Activated T-cell treated with anti-CD3 and anti-CD28 coated beads, Interleukin-2, amount 50 U/mL, for 24 hours (primary cell): ENCODE measurements at regions not wholly inside any gene's neighbourhood (a gene's known extent, or its start where the extent isn't known, plus 50 kb on each side); places are given as distances from the start of the nearest gene placed in this dataset.
"Not testable (repeated sequence)": the region's sequence is repeated elsewhere in the genome, so short reads cannot be mapped to it uniquely, and the experiment has no call there.

ENCODE experiments used
- DNase-seq: peaks from one replicate; pipeline ENCODE4 v3.0.0-alpha.2; 2020
- H3K27ac Mint-ChIP-seq: 2 replicates; pipeline ENCODE4 v1.8.0; 2020; ENCODE audit warnings: mild to moderate bottlenecking, mixed read lengths
- H3K27me3 Mint-ChIP-seq: 2 replicates; pipeline ENCODE4 v1.8.0; 2020; ENCODE audit warnings: mixed read lengths
- H3K36me3 Mint-ChIP-seq: 2 replicates; pipeline ENCODE4 v1.8.0; 2020; ENCODE audit warnings: low read depth, mixed read lengths
- H3K4me1 Mint-ChIP-seq: 2 replicates; pipeline ENCODE4 v1.8.0; 2020; ENCODE audit warnings: low read depth, mixed read lengths
- H3K4me3 Mint-ChIP-seq: 2 replicates; pipeline ENCODE4 v1.8.0; 2020; ENCODE audit warnings: mild to moderate bottlenecking, moderate library complexity, mixed read lengths
- H3K9me3 Mint-ChIP-seq: 2 replicates; pipeline ENCODE4 v1.8.0; 2020; ENCODE audit warnings: mixed read lengths

GRCh38 chr13:55569514-55569913 lies 1571.2 kb upstream of the PRR20A start:
- H3K9me3 Mint-ChIP-seq, result peaks cover 12% of the 10 kb centered on the region

GRCh38 chr13:55570371-55570770 lies 1570.3 kb upstream of the PRR20A start:
- H3K4me1 Mint-ChIP-seq, result no peaks in the 10 kb centered on the region
- H3K9me3 Mint-ChIP-seq, result peaks cover 12% of the 10 kb centered on the region
- no peak overlapping the region for H3K27ac Mint-ChIP-seq
- no peaks in the 10 kb centered on the region for H3K36me3 Mint-ChIP-seq
- no peak for DNase-seq
- H3K27me3 Mint-ChIP-seq, result no peaks in the 10 kb centered on the region
- no peak overlapping the region for H3K4me3 Mint-ChIP-seq

More at GRCh38 chr13:55569514-55569913, 1571.2 kb upstream of the PRR20A start:
- H3K4me1 Mint-ChIP-seq, result no peaks in the 10 kb centered on the region
- no peaks in the 10 kb centered on the region for H3K36me3 Mint-ChIP-seq
- H3K27me3 Mint-ChIP-seq, result no peaks in the 10 kb centered on the region
- DNase-seq, result no peak
- H3K27ac Mint-ChIP-seq, result no peak overlapping the region
- H3K4me3 Mint-ChIP-seq, result no peak overlapping the region

- peaks cover 12% of the 10 kb centered on the region for H3K9me3 Mint-ChIP-seq
- no peak for DNase-seq
- no peaks in the 10 kb centered on the region for H3K4me1 Mint-ChIP-seq
- no peak overlapping the region for H3K27ac Mint-ChIP-seq
- no peak overlapping the region for H3K4me3 Mint-ChIP-seq
- H3K27me3 Mint-ChIP-seq, result no peaks in the 10 kb centered on the region
- H3K36me3 Mint-ChIP-seq, result no peaks in the 10 kb centered on the region
Measured at GRCh38 chr13:55571237-55571867, 1569.4 kb upstream of the PRR20A start.

GRCh38 chr13:55572408-55572807 lies 1568.3 kb upstream of the PRR20A start:
- no peak for DNase-seq
- Mint-ChIP-seq H3K36me3 (no peaks in the 10 kb centered on the region), H3K27ac (no peak overlapping the region), H3K4me1 (no peaks in the 10 kb centered on the region), H3K4me3 (no peak overlapping the region), H3K9me3 (peaks cover 9% of the 10 kb centered on the region), H3K27me3 (no peaks in the 10 kb centered on the region)

- no peak overlapping the region for H3K4me3 Mint-ChIP-seq
- no peaks in the 10 kb centered on the region for H3K36me3 Mint-ChIP-seq
Measured at GRCh38 chr13:55572862-55573261, 1567.9 kb upstream of the PRR20A start.

GRCh38 chr13:55573565-55573964 lies 1567.2 kb upstream of the PRR20A start:
- DNase-seq, result no peak
- H3K4me1 Mint-ChIP-seq, result no peaks in the 10 kb centered on the region
- no peaks in the 10 kb centered on the region for H3K27me3 Mint-ChIP-seq
- no peak overlapping the region for H3K27ac Mint-ChIP-seq
- H3K36me3 Mint-ChIP-seq, result no peaks in the 10 kb centered on the region
- peaks cover 6% of the 10 kb centered on the region for H3K9me3 Mint-ChIP-seq
- H3K4me3 Mint-ChIP-seq, result no peak overlapping the region

More at GRCh38 chr13:55572862-55573261, 1567.9 kb upstream of the PRR20A start:
- H3K27ac Mint-ChIP-seq, result no peak overlapping the region
- peaks cover 8% of the 10 kb centered on the region for H3K9me3 Mint-ChIP-seq
- H3K27me3 Mint-ChIP-seq, result no peaks in the 10 kb centered on the region
- DNase-seq, result no peak
- no peaks in the 10 kb centered on the region for H3K4me1 Mint-ChIP-seq

- Mint-ChIP-seq H3K36me3 (no peaks in the 10 kb centered on the region), H3K4me3 (no peak overlapping the region), H3K27ac (no peak overlapping the region), H3K9me3 (peaks cover 5% of the 10 kb centered on the region), H3K27me3 (no peaks in the 10 kb centered on the region), H3K4me1 (no peaks in the 10 kb centered on the region)
- no peak for DNase-seq
Measured at GRCh38 chr13:55576389-55576788, 1564.3 kb upstream of the PRR20A start.

GRCh38 chr13:55577082-55577846 lies 1563.5 kb upstream of the PRR20A start:
- Mint-ChIP-seq H3K9me3 (peaks cover 9% of the 10 kb centered on the region), H3K4me3 (no peak overlapping the region), H3K4me1 (no peaks in the 10 kb centered on the region), H3K27me3 (no peaks in the 10 kb centered on the region), H3K36me3 (no peaks in the 10 kb centered on the region), H3K27ac (no peak overlapping the region)
- DNase-seq, result no peak

- Mint-ChIP-seq H3K36me3 (no peaks in the 10 kb centered on the region), H3K4me3 (no peak overlapping the region), H3K27me3 (no peaks in the 10 kb centered on the region), H3K4me1 (no peaks in the 10 kb centered on the region), H3K9me3 (peaks cover 12% of the 10 kb centered on the region), H3K27ac (no peak overlapping the region)
- DNase-seq, result no peak
Measured at GRCh38 chr13:55577847-55578210, 1562.9 kb upstream of the PRR20A start.

- H3K27ac Mint-ChIP-seq, H3K4me1 Mint-ChIP-seq, H3K27me3 Mint-ChIP-seq, H3K4me3 Mint-ChIP-seq, DNase-seq, H3K36me3 Mint-ChIP-seq: not testable (repeated sequence)
- peaks cover 31% of the 10 kb centered on the region for H3K9me3 Mint-ChIP-seq
Measured at GRCh38 chr13:55582294-55582693, 1558.4 kb upstream of the PRR20A start.

GRCh38 chr13:55583953-55584593 lies 1556.6 kb upstream of the PRR20A start:
- H3K9me3 Mint-ChIP-seq, result peaks cover 33% of the 10 kb centered on the region
- H3K27ac Mint-ChIP-seq, result no peak overlapping the region
- H3K27me3 Mint-ChIP-seq, result no peaks in the 10 kb centered on the region
- DNase-seq, result no peak
- no peak overlapping the region for H3K4me3 Mint-ChIP-seq
- H3K36me3 Mint-ChIP-seq, result no peaks in the 10 kb centered on the region
- no peaks in the 10 kb centered on the region for H3K4me1 Mint-ChIP-seq

- H3K4me1 Mint-ChIP-seq, result no peaks in the 10 kb centered on the region
- no peak overlapping the region for H3K27ac Mint-ChIP-seq
- DNase-seq, result no peak
- no peaks in the 10 kb centered on the region for H3K27me3 Mint-ChIP-seq
- no peak overlapping the region for H3K4me3 Mint-ChIP-seq
- no peaks in the 10 kb centered on the region for H3K36me3 Mint-ChIP-seq
- no peaks in the 10 kb centered on the region for H3K9me3 Mint-ChIP-seq
Measured at GRCh38 chr13:55602784-55603183, 1537.9 kb upstream of the PRR20A start.

GRCh38 chr13:55606045-55606665 lies 1534.6 kb upstream of the PRR20A start:
- Mint-ChIP-seq H3K36me3 (no peaks in the 10 kb centered on the region), H3K4me1 (no peaks in the 10 kb centered on the region), H3K27ac (no peak overlapping the region), H3K9me3 (peaks cover 8% of the 10 kb centered on the region), H3K27me3 (no peaks in the 10 kb centered on the region), H3K4me3 (no peak overlapping the region)
- DNase-seq, result no peak

- Mint-ChIP-seq H3K9me3 (peaks cover 13% of the 10 kb centered on the region), H3K27me3 (no peaks in the 10 kb centered on the region), H3K4me3 (no peak overlapping the region), H3K27ac (no peak overlapping the region), H3K4me1 (no peaks in the 10 kb centered on the region), H3K36me3 (no peaks in the 10 kb centered on the region)
- no peak for DNase-seq
Measured at GRCh38 chr13:55613429-55614187, 1527.1 kb upstream of the PRR20A start.
